ENCODE measurements at regions not wholly inside any gene's neighbourhood (a gene's known extent, or its start where the extent isn't known, plus 50 kb on each side); places are given as distances from the start of the nearest gene placed in this dataset.

DNA sequence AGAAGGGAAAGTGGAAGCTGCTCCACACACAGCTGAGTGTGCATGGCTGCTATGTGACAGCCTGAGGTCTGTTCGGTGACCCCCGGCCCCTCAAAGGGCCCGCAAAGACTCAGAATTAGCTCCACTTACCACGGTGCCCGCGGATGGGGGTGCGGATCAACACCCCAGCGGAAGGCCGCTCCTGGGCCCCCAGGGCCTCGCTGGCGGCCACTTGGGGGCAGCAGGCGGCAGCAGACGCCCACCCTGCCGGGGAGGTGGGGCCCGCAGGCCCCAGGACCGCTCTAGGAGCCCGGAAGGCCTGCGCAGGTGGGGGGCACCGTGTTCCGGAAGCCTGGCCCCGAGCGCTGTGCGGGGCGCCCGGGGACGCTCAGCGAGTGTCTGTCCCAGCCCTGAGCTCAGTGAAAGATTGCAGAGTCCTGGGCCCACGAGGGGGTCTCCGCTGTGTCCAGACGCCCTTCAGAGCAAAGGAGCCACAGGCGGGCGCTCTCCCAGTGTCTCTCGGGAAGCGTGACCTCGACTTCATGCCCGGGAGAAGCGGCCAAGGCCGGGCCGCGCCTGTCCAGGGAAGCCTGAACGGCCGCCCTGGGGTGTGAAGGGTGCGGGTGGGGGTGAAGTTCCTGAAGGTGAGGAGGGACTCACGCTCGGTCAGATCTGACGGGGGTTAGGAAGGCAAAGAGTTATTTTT is 118.7 kb downstream of the VAPA start:
- no peak for DNase-seq

DNA sequence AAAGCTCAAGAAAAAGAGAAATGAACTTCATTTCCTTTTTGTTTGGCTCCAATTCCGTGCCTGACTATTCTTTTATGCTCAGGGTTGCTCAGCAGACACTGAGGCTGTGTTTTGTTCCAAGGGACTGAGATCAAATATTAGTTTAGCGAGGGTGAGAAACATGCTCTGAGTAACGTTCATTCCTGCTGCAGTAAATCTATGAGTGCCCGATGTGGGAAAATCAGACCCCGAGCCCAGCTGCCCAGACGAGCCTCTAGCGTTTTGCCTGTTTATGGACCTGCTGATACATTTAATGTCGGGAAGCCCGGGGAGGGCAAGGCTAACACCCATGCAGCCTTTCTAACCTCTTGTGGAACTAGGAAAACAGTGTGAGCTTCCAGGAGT is 119.2 kb downstream of the VAPA start:
- no peak for DNase-seq

DNA sequence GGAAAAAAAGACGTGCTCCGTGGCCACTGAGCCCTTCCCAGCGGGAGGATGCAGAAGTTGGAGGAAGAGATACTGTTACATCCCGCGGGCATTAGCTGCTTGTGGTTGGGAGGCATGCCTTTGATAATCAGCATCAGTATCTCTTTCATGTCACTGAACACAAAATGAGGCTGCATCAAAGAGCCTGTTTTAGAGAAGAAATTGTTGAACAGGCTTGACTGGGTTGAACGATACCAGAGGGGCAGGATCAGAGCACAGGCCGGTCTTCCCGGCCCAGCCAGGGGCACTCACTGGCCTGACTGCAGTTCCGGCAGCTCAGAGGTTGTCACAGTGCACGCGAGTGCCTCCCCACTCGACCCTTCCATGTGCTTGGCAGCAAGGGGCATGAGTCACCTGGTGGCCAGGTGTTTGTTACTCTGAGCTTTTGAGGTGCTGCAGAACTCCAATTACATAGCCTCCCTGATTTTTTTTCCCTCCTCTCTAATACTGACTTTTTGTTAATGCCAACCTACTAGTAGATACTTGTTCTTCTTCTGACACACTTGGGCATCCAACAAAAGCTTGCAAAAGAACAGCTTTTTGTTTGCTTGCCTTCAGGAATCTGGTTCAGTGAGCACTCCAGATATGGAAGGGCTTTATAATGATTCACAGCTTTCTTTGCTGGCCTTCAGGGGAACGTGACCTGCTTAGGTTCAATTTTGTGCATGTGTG is 121.6 kb downstream of the VAPA start:
- DNase-seq, result no peak

DNA sequence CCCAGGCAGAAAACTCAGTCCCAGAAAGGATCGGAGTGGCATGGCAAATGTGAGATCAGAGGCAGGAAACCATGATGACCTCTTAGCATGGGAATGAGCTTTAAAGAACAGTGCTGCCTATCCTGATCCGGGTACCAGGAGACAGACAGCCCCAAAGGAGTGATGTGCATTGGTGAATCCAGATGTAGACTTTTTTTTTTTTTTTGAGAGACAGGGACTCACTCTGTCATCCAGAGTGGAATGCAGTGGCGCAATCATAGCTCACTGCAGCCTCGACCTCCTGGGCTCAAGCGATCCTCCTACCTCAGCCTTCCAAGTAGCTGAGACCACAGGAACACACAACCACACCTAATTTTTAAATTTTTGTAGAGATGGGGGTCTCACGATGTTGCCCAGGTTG is 122.7 kb downstream of the VAPA start:
- no peak for DNase-seq

DNA sequence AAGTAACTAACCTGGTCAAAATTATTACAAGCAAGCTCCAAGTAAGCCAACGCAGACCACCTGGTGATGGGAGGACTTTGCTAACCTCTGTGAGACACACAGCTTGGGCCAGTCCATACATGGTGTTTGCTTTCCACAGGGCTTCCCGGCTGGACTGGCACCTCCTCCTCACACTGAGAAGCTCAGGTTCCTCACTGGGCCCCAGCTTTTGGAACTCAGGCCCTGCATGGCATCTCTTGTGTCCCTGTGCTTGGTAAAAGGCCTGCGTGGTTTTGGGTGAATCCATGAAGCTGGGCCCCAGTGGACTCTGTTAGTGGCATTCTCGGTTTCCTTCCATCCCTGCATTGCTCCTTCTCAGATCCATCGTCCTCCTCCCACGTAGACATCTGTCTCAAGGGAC is 123.4 kb downstream of the VAPA start:
- no peak for DNase-seq

DNA sequence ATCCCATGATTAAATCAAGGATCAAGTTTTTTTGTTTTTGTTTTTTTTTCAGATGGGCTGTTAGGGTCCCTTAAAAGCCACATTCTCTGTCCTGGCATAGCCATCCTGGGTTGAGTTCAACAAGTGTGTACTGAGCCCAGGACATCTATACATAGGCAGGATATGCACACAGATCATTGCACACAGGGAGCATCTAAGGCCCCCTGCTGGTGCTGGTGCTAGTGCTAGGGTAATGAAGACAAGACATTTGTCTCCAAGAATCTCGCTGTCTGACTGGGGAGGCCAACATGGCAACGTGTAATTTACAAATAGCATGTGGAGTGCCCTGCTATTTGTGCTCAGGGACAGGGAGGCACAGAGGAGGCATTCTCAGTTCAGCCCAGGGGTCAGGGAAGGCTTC is 124.5 kb downstream of the VAPA start:
- DNase-seq, result no peak

DNA sequence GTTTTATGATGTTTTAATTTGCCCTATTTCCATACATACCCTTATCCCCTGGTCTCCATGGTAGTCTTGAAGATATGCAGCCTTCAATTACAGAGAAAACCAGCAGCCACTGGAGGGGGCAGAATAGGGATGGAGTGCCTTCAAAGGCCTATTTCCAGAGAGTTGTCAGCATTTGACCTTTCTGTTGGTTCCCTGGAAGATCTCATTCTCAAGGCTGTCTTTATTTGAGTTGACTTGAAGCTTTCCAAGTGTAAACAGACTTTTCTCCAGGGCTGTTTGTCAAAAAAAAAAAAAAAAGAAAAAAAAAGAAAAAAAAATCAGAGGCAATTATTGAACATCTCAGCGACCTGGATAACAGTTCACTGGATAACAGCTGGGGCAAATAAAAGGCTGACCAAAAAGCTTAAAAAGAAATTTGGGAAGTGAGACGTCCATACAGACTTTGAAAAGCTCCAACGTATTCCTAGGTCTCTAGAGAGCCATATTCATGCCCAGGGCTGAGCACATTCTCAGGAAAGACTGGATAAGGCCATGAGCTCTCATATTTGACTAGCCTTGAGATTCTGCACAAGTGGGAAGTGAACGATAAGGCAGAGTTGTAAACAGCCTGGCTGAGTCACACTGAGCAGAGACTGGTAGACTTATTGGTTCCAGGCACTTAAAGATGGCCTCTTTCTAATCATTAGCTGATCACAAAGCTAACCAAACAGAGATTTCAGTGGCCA is 126.6 kb downstream of the VAPA start:
- DNase-seq, result no peak

DNA sequence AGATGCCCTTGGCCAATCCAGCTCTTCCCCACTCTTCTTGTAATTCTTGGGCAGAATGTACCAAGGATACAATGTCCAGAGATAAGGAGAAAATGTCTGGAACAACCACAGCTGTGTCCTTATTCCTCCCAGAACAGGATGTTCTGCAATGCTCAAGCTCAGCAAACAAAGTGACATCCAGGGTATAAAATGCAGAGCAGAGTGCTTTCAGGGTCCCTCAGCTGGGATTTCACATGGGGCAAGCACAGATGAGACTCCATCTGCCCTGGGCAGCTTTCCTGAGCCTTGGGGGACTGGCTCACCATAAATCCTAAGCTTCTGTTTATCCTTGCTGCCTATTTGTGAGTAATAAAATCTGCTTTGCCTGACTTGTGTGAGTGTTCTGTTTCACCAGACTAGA is 127.4 kb downstream of the VAPA start:
- no peak for DNase-seq

DNA sequence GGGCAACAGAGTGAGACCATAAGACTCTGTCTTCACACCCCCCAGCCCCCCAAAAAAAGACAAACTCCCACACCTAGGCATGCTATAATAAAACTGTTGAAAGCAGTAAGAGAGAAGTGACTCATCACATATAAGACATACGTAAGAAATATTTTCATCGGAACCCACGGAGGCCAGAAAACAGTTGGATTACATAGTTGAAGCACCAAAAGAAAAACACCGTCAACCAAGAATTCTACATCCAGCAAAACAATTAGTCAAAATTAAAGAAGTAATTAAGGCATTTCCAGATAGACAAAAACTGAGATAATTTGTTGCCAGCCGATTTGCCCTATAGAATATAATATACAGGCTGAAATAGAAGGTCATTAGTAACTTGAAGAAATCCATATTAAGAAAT is 128.7 kb downstream of the VAPA start:
- no peak for DNase-seq

DNA sequence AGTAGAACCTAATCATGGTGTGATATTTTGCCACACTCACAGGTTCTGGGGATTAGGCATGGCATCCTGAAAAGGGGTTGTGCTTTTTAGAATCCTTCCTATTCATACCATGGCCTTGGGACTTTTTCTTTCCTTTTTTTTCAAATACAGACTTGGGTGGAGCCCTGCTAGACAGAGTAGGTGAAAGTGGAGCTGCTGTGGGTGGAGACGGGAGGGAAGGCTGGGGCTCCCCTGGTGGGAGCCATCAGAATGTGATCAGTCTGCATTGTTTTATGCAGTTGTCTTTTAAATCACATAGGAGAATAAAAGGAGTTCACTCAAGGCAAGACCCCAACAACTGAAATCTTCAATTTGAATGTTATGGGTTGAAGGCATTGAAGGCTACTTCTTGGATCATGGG is 130.2 kb downstream of the VAPA start:
- DNase-seq, result no peak

DNA sequence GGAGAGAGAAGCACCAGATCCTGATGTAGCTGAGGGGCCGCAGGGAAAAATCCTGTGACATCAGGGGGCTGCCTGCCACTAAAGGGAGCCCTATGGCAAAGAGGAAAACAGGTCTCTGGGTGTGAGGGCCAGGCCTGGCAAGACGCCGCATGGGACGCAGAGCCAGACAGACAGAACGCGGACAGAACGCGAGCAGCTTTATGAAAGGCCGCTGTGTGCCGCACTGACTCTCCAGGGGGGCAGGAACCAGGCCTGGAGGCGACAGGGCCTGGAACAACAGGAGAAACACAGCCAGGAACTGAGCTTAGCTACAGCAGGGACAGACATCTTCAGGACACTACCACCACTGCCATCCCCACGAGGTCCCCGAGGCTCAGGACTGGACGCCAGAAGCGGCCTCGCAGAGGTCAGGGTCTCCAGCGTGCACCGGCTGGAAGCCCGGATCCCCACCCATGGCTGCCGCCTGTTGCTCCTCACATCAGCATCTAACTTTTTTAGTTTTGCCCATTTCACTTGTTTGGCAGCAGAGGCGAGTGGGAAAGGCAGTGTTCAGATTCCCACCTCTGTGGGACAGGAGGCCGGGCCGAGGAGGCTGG is 131.6 kb downstream of the VAPA start:
- no peak for DNase-seq

DNA sequence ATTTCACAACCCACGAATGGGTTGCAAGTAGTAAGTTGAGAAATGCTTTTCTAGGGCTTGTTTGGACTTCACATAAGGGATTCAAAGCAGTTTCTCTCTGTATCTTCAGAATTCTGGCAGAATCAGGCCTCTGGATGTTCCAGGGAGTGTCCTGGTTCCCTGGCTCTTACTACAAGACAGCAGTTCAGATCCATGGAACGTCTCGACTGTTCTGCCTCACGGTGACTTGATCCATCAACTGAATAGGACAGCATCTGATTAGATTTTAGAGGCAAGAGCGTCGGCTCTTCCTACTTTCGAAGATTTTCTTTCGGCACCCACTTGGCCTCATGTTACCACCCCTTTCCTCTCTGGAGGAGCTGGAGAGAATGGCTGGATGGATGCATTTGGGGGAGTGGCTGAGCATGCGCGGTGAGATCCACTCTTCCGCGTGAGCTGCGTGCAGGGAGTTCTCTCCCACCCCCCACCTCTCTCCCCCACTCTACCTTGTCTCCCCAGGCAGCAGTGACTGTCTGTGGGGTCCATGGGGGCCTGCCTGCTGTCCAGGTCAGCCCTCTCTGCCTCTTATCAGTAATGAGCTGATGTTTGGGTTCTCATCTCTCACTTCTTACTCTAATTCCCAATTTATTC is 132.5 kb downstream of the VAPA start:
- DNase-seq, result no peak

DNA sequence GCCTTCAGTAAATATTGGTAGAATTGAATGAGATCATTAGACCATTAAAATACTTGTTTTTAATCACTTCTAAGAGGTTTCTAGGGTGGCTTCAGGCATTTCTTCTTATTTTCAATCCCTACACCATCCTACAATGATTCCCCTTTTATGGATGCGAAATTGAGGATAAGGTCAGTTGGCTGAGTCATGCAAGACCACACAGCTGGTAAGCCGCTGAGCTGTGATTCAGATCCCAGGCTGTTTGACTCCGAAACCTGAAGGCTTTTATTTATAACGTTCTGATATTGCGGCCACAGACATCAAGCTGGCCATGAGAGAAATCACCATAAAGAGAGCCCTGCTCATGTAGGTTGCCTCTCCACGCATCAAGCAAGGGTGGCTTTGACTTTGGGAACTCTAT is 133.4 kb downstream of the VAPA start:
- DNase-seq, result no peak

DNA sequence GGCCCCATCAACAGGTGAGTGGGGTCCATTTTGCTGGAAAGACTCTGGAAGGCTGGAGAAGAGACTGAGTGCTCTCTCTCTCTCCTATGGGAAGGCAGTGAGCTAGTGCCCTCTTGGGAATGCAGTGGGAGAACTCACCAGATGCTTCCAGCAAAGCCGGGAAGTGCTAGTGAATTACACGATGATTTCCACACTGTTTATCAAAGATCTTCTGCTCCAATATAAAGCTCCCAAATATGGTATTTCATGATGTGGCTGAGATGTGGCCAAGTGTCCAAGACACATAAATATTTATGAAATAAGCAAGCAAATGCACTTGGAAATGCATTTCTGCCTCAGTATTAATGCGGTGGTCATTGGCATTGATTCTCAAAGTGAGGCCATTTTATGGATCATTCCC is 135.9 kb downstream of the VAPA start:
- DNase-seq, result peak; percentile 52 to 55

DNA sequence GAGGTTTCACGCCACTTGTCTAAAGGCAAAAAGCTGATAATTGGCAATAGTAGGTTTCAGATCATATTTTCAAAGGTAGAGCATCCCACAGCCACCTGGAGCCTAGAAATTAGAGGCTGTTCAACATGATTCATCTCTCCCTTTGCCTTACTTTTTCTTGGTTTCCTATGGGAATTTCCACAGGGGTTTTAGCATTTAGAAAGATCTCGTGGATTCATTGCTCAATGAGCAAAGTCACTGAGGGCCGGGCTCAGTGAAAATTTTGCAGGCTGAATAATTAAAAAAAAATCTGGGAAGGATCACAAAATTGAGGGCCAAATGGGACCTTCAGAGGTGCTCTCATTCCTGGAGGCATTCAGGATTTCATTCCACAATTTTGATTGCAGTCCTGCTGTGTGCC is 137.1 kb downstream of the VAPA start:
- DNase-seq, result no peak

DNA sequence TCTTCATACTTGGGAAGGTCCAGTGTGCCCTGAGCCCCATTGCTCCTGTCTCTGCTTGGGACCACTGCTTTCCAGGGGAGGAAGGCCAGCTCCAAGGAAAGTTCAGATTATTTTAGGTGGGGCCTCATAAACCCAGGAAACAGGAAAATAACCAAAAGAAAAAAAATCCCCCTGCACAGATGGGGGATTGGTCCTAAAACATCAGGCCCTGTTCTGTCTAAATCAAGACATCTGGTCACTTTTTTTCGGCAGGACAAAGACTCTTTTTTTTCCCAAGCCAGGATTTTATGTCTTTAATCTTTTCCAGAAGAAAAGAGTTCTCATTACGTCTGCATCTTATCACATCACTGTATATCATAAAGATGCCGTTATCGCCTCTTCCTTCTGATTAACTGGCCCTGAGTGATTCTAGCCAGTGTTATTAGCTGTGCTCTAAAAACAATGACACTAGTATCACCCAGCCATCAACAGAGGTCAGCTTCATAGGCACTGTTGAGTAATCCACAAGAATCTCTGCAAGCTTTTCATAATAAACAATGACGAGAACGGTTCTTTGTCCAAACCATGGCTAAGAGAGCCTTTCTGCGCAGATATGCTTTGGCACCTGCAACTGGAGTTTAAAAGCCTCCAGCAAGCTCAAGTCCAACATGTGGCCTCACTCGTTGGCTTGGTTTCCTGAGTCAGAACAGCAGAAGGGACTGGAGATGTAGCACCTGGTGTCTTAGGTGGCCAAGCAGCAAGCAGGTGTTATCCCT is 138.2 kb downstream of the VAPA start:
- DNase-seq, result peak; percentile 91 to 95

DNA sequence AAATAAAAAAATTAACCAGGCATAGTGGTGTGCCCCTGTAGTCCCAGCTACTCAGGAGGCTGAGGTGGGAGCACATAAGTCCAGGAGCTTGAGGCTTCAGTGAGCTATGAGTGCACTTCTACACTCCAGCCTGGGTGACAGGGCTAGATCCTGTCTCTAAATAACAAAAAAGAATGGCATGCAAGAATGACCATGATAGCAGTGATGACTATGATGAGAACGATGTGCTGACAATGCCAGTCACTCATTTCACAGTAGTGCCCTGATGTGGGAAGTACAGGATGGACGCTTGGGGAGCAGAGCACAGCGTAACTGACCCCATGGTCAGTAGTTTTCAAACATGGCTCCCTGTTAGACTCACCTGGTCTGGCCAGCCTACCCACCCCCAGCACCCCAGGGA is 139.1 kb downstream of the VAPA start:
- no peak for DNase-seq

DNA sequence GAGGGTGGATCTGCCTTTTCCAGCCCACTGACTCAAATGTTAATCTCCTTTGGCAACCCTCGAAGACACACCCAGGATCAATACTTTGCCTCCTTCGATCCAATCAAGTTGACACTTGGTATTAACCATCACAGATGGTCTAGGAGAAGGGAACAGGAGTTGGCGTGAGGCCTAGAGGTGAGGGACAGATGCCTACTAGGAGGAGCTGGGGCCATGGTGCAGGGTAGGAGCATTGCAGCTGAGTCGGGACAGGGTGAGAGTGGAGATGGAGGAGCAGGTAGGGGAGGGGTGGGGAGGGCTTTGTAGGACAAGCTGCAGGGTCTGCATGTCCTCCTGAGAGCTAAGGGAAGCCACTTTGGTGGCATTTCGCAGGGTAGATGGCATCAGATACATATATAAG is 140.0 kb downstream of the VAPA start:
- DNase-seq, result no peak

DNA sequence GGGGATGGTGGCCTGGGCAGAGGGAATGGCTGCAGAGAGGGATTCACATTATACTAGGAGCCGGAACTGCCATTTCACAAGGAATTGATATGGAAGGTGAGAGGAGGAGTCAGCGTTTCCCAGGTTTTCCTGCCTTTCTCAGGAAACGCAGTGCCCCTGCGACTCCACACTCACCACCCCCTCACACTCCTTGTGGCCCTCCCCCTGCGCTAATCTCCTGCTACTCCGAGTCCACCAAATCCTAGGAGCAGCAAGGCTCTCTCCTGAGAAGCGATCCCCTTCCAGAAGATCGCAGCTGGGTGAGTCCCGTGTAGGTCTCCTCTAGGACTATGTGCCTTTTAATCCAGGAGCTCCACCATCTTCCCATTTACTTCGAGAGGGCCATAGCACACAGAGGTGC is 140.6 kb downstream of the VAPA start:
- no peak for DNase-seq

DNA sequence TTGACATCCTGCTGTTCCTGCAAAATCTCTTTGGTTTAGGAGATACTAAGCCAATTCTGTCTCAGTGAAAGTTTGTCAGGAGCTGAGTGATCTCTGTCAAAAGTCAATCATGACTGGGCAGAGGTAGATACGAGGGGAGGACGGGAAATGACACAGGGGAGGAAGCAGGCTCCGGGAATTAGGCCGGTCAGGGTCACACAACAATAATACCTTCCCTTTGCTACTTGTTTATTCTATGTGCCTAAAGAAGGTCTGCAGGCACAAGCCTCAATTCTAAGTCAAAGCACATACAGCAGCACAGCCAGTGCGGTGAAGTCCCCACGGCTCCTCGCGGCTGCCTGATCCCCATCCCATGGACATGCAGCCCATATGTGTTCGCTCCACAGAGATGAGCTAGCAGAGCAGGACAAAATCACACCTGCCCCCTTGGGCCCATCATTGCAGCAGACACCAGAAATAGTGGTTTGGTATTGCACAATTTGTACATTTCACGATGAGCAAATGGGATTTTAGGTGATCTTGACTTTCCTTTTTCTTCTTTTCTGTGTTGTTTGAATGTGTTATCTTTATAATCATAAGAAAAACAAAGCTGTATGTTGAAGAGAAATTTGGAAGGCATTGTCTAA is 141.4 kb downstream of the VAPA start:
- DNase-seq, result no peak

DNA sequence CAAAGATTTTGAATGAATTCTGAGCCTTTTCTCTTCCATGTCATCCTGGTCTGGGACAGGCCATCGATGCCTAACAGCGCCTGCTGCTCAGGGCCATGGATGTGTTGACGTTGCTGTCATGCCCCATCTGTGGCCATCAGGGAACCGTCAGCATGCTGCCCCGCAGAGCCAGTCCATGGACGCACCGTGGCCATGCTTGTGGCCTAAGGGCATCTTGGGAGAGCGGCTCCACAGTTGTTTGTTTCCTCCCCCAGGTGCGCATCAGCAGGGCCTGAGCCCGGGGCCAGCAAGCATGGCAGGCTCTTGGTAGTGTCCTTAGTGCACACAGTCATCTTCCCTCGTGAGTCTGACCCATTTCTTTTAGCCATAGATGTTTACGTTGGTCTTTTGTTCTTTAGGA is 142.7 kb downstream of the VAPA start:
- DNase-seq, result no peak
